Activated naive CD8-positive, alpha-beta T cell treated with anti-CD3 and anti-CD28 coated beads for 36 hours (primary cell): ENCODE measurements at regions not wholly inside any gene's neighbourhood (a gene's known extent, or its start where the extent isn't known, plus 50 kb on each side); places are given as distances from the start of the nearest gene placed in this dataset.
"Not testable (repeated sequence)": the region's sequence is repeated elsewhere in the genome, so short reads cannot be mapped to it uniquely, and the experiment has no call there.

ENCODE experiments used
- DNase-seq: peaks from one replicate; pipeline ENCODE4 v3.0.0; 2021
- H3K27ac Mint-ChIP-seq: one replicate; pipeline ENCODE4 v1.8.0; 2022; ENCODE audit warnings: mild to moderate bottlenecking, moderate library complexity, mixed read lengths
- H3K27me3 Mint-ChIP-seq: one replicate; pipeline ENCODE4 v1.8.0; 2022; ENCODE audit warnings: mild to moderate bottlenecking, mixed read lengths
- H3K36me3 Mint-ChIP-seq: one replicate; pipeline ENCODE4 v1.8.0; 2021; ENCODE audit warnings: mild to moderate bottlenecking, mixed read lengths
- H3K4me1 Mint-ChIP-seq: one replicate; pipeline ENCODE4 v1.8.0; 2021; ENCODE audit warnings: mixed read lengths
- H3K4me3 Mint-ChIP-seq: one replicate; pipeline ENCODE4 v1.8.0; 2022; ENCODE audit warnings: mild to moderate bottlenecking, moderate library complexity, mixed read lengths
- H3K9me3 Mint-ChIP-seq: one replicate; pipeline ENCODE4 v1.8.0; 2022; ENCODE audit warnings: mixed read lengths

DNA sequence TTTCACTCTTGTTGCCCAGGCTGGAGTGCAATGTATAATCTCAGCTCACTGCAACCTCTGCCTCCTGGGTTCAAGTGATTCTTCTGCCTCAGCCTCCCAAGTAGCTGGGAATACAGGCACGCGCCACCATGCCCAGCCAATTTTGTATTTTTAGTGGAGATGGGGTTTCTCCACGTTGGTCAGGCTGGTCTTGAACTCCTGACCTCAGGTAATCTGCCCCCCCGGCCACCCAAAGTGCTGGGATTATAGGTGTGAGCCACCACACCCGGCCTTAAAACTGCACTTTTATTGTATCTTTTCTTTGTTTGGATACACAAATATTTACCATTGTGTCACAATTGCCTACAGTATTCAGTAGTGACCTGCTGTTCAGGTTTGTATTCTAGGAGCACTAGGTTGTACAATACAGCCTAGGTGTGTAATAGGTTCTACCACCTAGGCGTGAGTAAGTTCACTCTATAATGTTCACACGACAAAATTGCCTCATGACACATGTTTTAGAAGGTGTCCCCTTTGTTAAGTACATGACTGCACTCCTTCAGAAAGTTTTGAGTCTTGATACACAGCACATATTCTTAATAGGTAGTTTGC lies 71.3 kb upstream of the SLC22A23 start:
- DNase-seq, H3K27ac Mint-ChIP-seq, H3K9me3 Mint-ChIP-seq, H3K4me1 Mint-ChIP-seq, H3K36me3 Mint-ChIP-seq, H3K4me3 Mint-ChIP-seq, H3K27me3 Mint-ChIP-seq: not testable (repeated sequence)

DNA sequence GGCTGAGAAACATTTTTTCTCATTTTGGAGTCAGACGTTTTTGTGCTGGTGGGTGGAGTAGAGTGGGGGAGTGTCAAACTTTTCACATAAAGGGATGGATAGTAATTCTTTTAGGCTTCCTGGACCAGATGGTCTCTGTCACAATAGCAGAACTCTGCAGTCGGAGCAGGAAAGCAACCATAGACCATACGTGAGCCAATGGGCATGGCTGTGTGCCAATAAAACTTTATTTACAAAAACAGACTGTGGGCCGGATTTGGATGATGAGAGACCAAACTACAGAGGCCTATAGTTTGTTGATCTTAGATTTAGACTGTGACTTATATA lies 70.8 kb upstream of the SLC22A23 start:
- Mint-ChIP-seq H3K4me3 (no peak overlapping the region), H3K27ac (no peak overlapping the region), H3K27me3 (no peaks in the 10 kb centered on the region), H3K4me1 (no peaks in the 10 kb centered on the region), H3K36me3 (no peaks in the 10 kb centered on the region), H3K9me3 (no peaks in the 10 kb centered on the region)
- DNase-seq, result no peak

DNA sequence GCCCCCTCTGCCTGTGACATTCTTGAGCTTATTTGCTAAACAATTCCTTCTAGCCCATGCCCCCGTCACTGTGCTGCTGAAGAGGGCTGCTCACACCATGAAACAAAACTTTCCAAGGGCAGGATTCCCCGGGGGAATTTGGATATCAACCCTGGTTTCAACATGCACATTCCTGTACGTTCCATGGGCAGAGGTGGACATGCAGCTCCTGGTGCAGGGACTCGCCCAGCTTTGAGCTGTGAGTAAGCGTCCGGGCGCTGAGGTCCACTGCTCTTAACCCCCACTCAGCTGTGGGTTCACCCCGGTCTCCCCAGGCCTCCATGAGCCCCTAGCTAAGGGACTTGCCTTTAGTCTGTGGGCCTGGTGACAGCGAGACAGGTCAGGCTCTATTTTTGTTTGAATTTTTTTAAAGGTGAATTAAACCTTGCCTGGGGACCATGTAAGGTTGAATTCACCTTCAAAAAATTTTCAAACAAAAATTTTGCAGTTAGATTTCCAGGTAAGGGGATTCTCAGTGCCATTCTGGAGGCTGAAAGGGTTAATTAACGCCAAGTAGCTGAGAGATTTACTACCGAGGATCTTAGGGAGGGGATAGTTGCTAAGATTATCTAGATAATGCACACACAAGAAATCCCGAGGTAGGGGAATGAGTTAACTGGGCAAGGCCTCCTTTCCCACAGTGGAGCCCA lies 70.3 kb upstream of the SLC22A23 start:
- DNase-seq, result no peak
- no peaks in the 10 kb centered on the region for H3K9me3 Mint-ChIP-seq
- H3K4me1 Mint-ChIP-seq, result no peaks in the 10 kb centered on the region
- no peaks in the 10 kb centered on the region for H3K27me3 Mint-ChIP-seq
- no peak overlapping the region for H3K4me3 Mint-ChIP-seq
- no peak overlapping the region for H3K27ac Mint-ChIP-seq
- no peaks in the 10 kb centered on the region for H3K36me3 Mint-ChIP-seq

DNA sequence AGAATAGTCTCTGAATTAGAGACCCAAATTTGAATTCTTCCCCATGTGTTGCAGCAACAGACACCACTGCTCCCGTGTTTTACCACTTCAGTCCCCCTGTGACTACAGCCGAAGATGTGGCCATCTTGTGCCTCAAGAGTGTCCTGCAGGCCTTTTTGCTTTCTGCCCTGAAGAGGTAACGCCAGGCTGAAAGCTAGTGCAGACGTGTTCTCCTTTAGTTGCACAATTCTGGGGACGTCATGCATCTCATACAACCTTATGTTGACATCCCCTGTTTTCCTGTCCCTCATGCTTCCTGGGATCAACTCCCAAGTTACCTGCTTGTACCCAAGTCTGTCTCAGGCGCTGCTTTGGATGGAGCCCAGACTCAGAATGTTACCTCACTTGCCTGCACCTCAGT lies 69.1 kb upstream of the SLC22A23 start:
- DNase-seq, result no peak
- Mint-ChIP-seq H3K27me3 (peaks cover 3% of the 10 kb centered on the region), H3K9me3 (no peaks in the 10 kb centered on the region), H3K4me1 (no peaks in the 10 kb centered on the region), H3K4me3 (no peak overlapping the region), H3K27ac (no peak overlapping the region), H3K36me3 (no peaks in the 10 kb centered on the region)

DNA sequence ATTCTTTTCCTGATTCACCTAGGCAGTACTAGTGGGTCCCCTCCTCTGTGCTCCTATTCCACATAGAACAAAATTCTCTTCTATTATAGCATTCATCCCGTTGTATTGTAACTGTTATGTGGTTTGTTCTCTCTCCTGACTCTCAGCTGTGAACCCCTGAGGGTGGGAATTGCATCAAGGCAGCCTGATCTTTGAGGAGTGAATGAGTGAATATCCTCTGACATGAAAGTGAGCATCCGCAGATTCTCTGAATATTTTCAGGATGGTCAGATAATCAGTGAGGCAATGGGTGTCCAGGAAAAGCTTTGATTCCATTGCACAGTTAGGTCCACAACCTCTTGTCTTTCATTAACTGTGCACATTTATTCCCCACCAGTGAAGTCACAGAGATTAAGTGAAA lies 67.6 kb upstream of the SLC22A23 start:
- no peak overlapping the region for H3K27ac Mint-ChIP-seq
- H3K27me3 Mint-ChIP-seq, result peaks cover 15% of the 10 kb centered on the region

DNA sequence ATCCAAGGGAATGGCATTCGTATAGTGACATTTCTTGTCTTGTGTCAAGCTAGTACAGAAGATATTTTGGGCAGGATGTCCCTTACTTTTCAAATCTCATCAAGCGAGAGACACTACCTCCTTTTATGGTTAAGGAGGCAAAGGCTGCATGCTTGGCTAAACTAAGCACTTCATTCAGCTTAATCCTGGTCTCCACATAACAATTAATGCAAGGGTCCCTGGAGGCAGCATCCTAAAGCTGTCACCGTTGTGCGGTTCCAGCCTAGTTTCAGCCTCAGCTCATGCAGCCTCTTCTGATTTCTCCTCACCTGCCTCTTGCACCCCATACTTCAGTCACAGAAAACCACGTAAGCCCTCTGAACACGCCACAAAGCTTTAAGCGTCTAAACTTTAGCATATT lies 67.1 kb upstream of the SLC22A23 start:
- Mint-ChIP-seq H3K9me3 (no peaks in the 10 kb centered on the region), H3K4me3 (no peak overlapping the region), H3K27ac (no peak overlapping the region), H3K36me3 (no peaks in the 10 kb centered on the region), H3K4me1 (no peaks in the 10 kb centered on the region), H3K27me3 (peaks cover 15% of the 10 kb centered on the region)
- no peak for DNase-seq

More for the DNA sequence above, 67.6 kb upstream of the SLC22A23 start:
- DNase-seq, result no peak
- Mint-ChIP-seq H3K36me3 (no peaks in the 10 kb centered on the region), H3K9me3 (no peaks in the 10 kb centered on the region), H3K4me3 (no peak overlapping the region), H3K4me1 (no peaks in the 10 kb centered on the region)

DNA sequence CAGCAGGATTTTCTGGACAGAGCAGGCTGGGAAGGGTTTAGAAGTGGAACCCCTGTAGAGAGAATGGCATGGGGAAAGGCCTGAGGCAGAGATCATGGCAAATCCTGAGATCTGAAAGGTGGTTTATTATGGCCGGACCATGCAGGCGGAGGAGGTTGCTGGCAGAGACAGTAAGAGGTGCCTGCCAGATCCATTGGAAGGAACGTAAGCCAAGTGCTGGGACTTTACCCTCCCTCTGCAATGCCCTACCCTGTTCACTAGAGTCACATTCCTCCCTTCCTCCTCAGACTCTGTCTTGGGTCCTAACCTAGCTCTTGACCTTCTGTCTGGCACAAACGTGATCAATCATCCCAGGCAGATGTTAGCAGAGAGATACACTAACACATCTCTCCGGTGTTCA lies 66.4 kb upstream of the SLC22A23 start:
- Mint-ChIP-seq H3K4me1 (no peaks in the 10 kb centered on the region), H3K27me3 (peaks cover 15% of the 10 kb centered on the region), H3K36me3 (no peaks in the 10 kb centered on the region), H3K9me3 (no peaks in the 10 kb centered on the region), H3K27ac (no peak overlapping the region), H3K4me3 (no peak overlapping the region)
- DNase-seq, result no peak

DNA sequence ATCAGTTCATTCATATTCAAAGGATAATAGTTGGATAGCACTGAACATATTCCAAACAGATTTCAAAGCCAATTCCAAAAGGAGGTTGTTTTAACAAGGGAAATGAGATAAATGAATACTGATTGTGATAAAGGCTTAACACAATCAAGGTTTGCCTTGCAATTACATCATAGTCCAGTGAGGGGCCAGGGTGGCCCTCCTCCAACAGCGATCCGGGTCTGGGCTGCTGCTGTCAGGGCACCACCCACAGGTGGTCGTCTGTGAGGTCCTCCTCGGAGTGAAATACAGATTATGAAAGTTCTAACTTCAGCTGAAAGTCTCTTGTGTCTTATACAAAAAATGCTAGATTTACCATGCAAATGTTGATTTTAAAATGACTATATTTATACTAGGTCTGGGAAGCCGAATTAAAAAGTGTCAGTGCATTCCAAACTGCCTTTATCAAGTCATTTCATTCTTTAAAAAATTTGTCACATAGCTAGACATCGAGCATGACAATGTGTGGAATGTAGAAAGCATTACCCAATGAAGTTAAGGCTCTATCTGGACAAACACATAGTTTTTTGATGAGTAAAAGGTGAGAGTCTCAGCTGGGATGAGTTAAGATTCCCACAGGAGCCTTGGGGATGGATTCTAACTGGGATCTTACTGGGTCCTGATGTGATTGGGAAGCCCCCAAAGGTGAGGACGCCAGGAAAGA lies 65.9 kb upstream of the SLC22A23 start:
- peaks cover 15% of the 10 kb centered on the region for H3K27me3 Mint-ChIP-seq
- no peak overlapping the region for H3K27ac Mint-ChIP-seq
- H3K36me3 Mint-ChIP-seq, result no peaks in the 10 kb centered on the region
- no peak for DNase-seq
- no peaks in the 10 kb centered on the region for H3K4me1 Mint-ChIP-seq
- no peak overlapping the region for H3K4me3 Mint-ChIP-seq
- no peaks in the 10 kb centered on the region for H3K9me3 Mint-ChIP-seq

DNA sequence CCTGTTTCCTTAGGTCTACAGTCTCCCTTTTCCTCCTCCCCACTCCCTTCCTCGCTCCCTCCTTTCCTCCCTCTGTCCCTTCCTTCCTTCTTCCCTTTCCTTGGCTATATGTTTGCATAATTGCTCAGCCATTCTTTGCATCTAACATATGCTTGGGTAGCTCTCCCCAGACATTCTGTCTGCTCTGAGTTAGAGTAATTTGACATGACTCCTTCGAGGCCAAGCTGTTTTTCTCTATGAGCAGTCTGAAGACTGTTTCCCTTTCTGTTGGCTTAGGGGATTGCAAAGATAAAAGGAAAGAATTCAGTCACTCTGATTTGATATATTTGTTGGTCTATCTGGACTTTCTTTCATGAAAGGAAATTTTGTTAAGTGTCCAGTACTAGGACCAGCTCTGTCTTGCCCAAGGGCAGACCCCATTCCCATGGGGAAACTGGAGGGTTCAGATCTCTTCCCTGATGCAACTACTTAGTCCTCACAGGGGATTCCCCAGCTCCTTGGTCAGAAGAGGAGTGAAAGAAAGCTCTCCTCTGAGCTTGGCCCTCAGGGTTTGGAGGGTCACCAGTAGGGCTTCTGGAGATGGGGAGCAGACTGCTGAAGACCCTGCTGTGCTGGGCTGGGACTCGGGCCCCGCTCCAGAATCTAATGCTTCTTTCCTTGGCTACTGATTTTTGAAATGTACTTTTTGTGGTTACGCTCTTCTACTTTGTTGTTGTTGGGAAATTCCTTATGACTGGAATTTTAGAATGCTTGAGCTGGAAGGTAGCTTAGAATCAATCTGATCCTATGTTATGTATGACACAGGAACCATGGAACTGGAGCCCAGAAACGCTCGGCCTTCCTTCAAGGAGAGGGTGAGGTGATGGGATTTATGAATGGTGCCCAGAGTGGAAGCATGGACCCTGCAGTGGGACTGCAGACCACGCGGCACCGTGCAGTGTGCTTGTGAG lies 63.7 kb upstream of the SLC22A23 start:
- H3K36me3 Mint-ChIP-seq, result no peaks in the 10 kb centered on the region
- peaks cover 15% of the 10 kb centered on the region for H3K27me3 Mint-ChIP-seq
- H3K9me3 Mint-ChIP-seq, result no peaks in the 10 kb centered on the region
- H3K4me1 Mint-ChIP-seq, result no peaks in the 10 kb centered on the region
- no peak overlapping the region for H3K4me3 Mint-ChIP-seq
- H3K27ac Mint-ChIP-seq, result no peak overlapping the region
- no peak for DNase-seq

DNA sequence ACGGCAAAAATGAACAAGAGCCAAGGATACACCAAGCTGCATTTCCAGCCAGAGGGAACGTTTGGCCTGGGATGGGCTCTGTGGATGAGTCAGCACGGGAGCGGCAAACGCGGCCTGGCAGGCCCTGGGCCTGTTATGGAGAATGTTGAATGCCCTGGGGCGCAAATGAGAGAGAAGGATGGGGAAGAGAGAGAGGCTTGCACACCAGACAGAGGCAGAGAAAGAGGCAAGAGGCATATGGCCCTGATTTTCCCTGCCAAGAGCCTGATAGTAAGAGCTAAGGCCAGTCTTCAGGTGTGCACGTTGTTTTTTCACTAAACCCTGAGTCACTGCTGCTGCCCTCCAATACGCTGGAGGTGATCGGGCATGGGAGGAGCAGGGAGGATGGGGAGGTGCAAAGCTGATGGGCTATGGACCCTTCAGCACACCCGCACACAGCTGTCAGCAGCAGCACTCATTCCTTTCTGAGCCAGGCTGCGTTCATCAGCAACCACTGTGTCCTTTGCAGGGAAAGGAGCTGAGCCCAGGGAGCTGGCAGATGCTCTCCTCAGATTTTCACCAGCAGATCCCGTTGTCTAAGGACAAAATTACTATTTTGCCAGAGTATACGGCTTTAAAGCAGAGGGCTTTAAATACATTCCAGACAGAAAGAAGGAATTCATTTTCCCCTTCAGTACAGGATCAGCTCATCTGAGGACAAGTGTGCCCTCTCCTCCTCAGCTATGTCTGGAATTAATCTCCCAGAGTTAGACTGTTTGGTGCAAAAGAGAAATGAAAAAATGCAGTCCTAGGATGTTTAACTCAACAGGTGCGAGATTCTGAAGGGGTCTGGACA lies 61.7 kb upstream of the SLC22A23 start:
- H3K4me3 Mint-ChIP-seq, result no peak overlapping the region
- peaks cover 18% of the 10 kb centered on the region for H3K27me3 Mint-ChIP-seq
- no peaks in the 10 kb centered on the region for H3K9me3 Mint-ChIP-seq
- no peak for DNase-seq
- H3K36me3 Mint-ChIP-seq, result no peaks in the 10 kb centered on the region
- no peak overlapping the region for H3K27ac Mint-ChIP-seq
- no peaks in the 10 kb centered on the region for H3K4me1 Mint-ChIP-seq

DNA sequence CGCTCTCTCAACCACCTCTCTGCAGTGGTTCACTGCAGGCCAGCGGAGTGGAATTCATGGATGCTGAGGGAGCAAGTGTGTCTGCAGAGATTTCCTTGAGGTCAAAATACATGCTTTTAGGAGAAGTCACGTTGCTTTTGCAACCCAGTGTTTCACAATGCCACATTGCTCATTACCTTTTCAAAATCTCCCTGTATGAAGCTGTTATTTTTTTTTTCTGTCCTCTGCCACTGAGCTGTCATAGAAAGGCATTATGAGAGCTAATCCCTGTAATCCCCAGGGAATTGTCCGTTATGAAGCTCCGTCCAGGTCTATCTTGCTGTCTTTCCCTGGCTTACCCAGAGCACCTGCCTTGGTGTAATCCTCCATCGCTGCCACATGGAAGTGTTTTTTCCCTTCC lies 60.5 kb upstream of the SLC22A23 start:
- DNase-seq, result no peak
- Mint-ChIP-seq H3K36me3 (no peaks in the 10 kb centered on the region), H3K27ac (no peak overlapping the region), H3K4me1 (no peaks in the 10 kb centered on the region), H3K9me3 (no peaks in the 10 kb centered on the region), H3K4me3 (no peak overlapping the region), H3K27me3 (peaks cover 22% of the 10 kb centered on the region)

DNA sequence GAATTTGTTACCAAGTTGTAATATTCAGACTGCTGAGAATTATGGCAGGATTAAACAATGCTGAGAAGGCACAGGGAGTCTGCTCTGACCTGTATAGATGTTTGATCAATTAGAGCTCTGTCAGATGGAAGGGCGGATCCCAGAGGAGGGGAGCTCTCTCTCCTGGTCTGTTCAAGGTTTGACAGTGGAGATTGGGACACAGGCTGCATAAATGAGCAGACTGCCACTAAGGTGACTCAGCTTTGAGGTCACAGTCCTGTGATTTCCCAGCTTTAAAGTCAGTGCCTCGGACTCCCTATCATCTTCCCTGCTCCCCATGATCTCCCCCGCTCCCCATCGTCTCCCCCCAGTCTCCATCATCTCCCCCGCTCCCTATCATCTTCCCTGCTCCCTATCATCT lies 59.2 kb upstream of the SLC22A23 start:
- no peaks in the 10 kb centered on the region for H3K36me3 Mint-ChIP-seq
- H3K9me3 Mint-ChIP-seq, result no peaks in the 10 kb centered on the region
- H3K4me1 Mint-ChIP-seq, result no peaks in the 10 kb centered on the region
- no peak overlapping the region for H3K4me3 Mint-ChIP-seq
- no peak overlapping the region for H3K27ac Mint-ChIP-seq
- H3K27me3 Mint-ChIP-seq, result peaks cover 29% of the 10 kb centered on the region
- no peak for DNase-seq

DNA sequence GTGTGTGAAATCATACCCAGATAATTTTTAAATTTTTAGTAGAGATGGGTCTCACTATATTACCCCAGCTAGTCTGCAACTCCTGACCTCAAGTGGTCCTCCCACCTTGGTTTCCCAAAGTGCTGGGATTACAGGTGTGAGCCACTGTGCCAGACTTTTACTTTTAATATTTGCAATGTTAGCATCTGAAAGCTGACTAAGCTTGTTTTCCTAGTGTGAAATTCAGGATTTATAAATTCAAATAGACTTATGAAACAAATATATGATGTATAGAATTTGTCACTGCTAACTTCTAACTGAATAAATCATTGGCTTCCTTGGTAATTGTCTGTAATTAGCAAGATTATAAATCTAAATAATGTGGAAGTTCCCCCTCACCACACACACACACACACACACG lies 58.8 kb upstream of the SLC22A23 start:
- Mint-ChIP-seq H3K36me3 (no peaks in the 10 kb centered on the region), H3K27me3 (peaks cover 26% of the 10 kb centered on the region), H3K4me1 (no peaks in the 10 kb centered on the region), H3K27ac (no peak overlapping the region), H3K4me3 (no peak overlapping the region), H3K9me3 (no peaks in the 10 kb centered on the region)
- DNase-seq, result no peak

DNA sequence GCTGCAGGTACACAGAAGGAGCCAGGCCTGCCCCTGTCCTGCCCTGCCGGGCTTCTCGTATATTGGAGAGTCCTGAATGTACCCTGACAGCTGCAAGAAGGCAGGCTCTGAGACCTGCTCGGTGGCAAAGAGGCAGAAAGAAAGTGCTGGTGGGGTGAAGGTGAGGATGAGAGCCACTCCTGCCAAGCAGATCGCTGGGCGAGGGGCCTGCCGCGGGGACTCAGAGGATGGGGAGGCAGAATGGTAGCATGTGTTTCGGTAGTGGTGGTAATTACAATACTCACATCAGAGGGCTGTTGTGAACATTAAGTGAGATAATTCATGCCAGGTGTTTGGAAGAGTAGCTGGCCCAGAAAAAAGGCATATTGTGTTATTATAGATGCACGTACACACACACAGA lies 56.6 kb upstream of the SLC22A23 start:
- Mint-ChIP-seq H3K4me1 (no peaks in the 10 kb centered on the region), H3K36me3 (no peaks in the 10 kb centered on the region), H3K4me3 (no peak overlapping the region), H3K27me3 (peaks cover 15% of the 10 kb centered on the region), H3K27ac (no peak overlapping the region), H3K9me3 (no peaks in the 10 kb centered on the region)
- DNase-seq, result no peak
